H9 (cell line): ENCODE measurements at regions not wholly inside any gene's neighbourhood (a gene's known extent, or its start where the extent isn't known, plus 50 kb on each side); places are given as distances from the start of the nearest gene placed in this dataset.

ENCODE experiments used
- DNase-seq: peaks from one replicate; pipeline ENCODE4 v3.0.0-alpha.2; 2017
- H2AFZ ChIP-seq: one replicate; pipeline ENCODE4 v1.6.1; 2013; ENCODE audit warnings: mild to moderate bottlenecking, low read length, control low read depth, moderate library complexity
- H2AK5ac ChIP-seq: 2 replicates; pipeline ENCODE4 v1.6.1; 2013; ENCODE audit warnings: low read length, control low read depth, mixed read lengths; ENCODE audit not compliant: insufficient read length
- H2BK120ac ChIP-seq: one replicate; pipeline ENCODE4 v1.6.1; 2013; ENCODE audit warnings: low read depth, mild to moderate bottlenecking, low read length, control low read depth, inconsistent platforms; ENCODE audit not compliant: poor library complexity, severe bottlenecking
- H2BK12ac ChIP-seq: 2 replicates; pipeline ENCODE4 v1.6.1; 2013; ENCODE audit warnings: low read length, control low read depth, mixed read lengths, low read depth; ENCODE audit not compliant: insufficient read length
- H2BK15ac ChIP-seq: 2 replicates; pipeline ENCODE4 v1.6.1; 2013; ENCODE audit warnings: low read depth, low read length, control low read depth
- H2BK20ac ChIP-seq: one replicate; pipeline ENCODE4 v1.6.1; 2013; ENCODE audit warnings: low read depth, mild to moderate bottlenecking, low read length, control low read depth, inconsistent platforms; ENCODE audit not compliant: poor library complexity, severe bottlenecking
- H2BK5ac ChIP-seq: 2 replicates; pipeline ENCODE4 v1.6.1; 2013; ENCODE audit warnings: low read length, control low read depth, mixed read lengths; ENCODE audit not compliant: insufficient read length
- H3K14ac ChIP-seq: 2 replicates; pipeline ENCODE4 v1.6.1; 2013; ENCODE audit warnings: low read length, control low read depth; ENCODE audit not compliant: insufficient read depth
- H3K18ac ChIP-seq: 2 replicates; pipeline ENCODE4 v1.6.1; 2013; ENCODE audit warnings: low read depth, mild to moderate bottlenecking, mixed read lengths, low read length, control low read depth; ENCODE audit not compliant: insufficient read length
- H3K23ac ChIP-seq: 2 replicates; pipeline ENCODE4 v1.6.1; 2013; ENCODE audit warnings: low read length, control low read depth, mixed read lengths, low read depth; ENCODE audit not compliant: insufficient read length
- H3K23me2 ChIP-seq: 2 replicates; pipeline ENCODE4 v1.6.1; 2013; ENCODE audit warnings: low read depth, mild to moderate bottlenecking, mixed read lengths, low read length, control low read depth; ENCODE audit not compliant: insufficient read length, poor library complexity, severe bottlenecking
- H3K27ac ChIP-seq: 2 replicates; pipeline ENCODE4 v1.5.1; 2013; ENCODE audit warnings: low read length, control low read depth, mixed read lengths, low read depth; ENCODE audit not compliant: insufficient read length
- H3K27me3 ChIP-seq: 2 replicates; pipeline ENCODE4 v1.6.1; 2013; ENCODE audit warnings: low read length, control low read depth, inconsistent platforms; ENCODE audit not compliant: insufficient read depth
- H3K4ac ChIP-seq: 2 replicates; pipeline ENCODE4 v1.6.1; 2013; ENCODE audit warnings: low read depth, mild to moderate bottlenecking, control low read depth, inconsistent platforms, low read length, moderate library complexity
- H3K4me1 ChIP-seq: 2 replicates; pipeline ENCODE4 v1.6.1; 2013; ENCODE audit warnings: low read length, control low read depth, inconsistent platforms; ENCODE audit not compliant: insufficient read depth
- H3K4me2 ChIP-seq: 2 replicates; pipeline ENCODE4 v1.6.1; 2013; ENCODE audit warnings: low read length, control low read depth, mixed read lengths; ENCODE audit not compliant: insufficient read length, insufficient read depth
- H3K56ac ChIP-seq: 2 replicates; pipeline ENCODE4 v1.6.1; 2013; ENCODE audit warnings: low read depth, mild to moderate bottlenecking, mixed read lengths, low read length, control low read depth; ENCODE audit not compliant: insufficient read length
- H3K79me1 ChIP-seq: 2 replicates; pipeline ENCODE4 v1.6.1; 2013; ENCODE audit warnings: low read depth, mild to moderate bottlenecking, moderate library complexity, low read length, control low read depth, inconsistent platforms; ENCODE audit not compliant: insufficient read depth, poor library complexity, severe bottlenecking
- H3K79me2 ChIP-seq: 2 replicates; pipeline ENCODE4 v1.6.1; 2013; ENCODE audit warnings: low read length, control low read depth, inconsistent platforms; ENCODE audit not compliant: insufficient read depth
- H3K9ac ChIP-seq: 2 replicates; pipeline ENCODE4 v1.6.1; 2013; ENCODE audit warnings: low read length, control low read depth, mixed read lengths; ENCODE audit not compliant: insufficient read length; ENCODE audit errors: extremely low read depth
- H3K9me3 ChIP-seq: one replicate; pipeline ENCODE4 v1.6.1; 2013; ENCODE audit warnings: low read depth, low read length, inconsistent platforms; ENCODE audit not compliant: control insufficient read depth
- H3T11ph ChIP-seq: one replicate; pipeline ENCODE4 v1.6.1; 2013; ENCODE audit warnings: mild to moderate bottlenecking, low read length, control low read depth, inconsistent platforms
- H4K20me1 ChIP-seq: one replicate; pipeline ENCODE4 v1.6.1; 2013; ENCODE audit not compliant: control insufficient read depth, insufficient read length, insufficient read depth
- H4K5ac ChIP-seq: 2 replicates; pipeline ENCODE4 v1.6.1; 2013; ENCODE audit warnings: low read depth, mild to moderate bottlenecking, mixed read lengths, low read length, control low read depth; ENCODE audit not compliant: insufficient read length
- H4K8ac ChIP-seq: replicated peaks from 2 replicates; pipeline ENCODE4 v1.6.1; 2013; ENCODE audit warnings: low read length, control low read depth, mixed read lengths, low read depth; ENCODE audit not compliant: insufficient read length
- H4K91ac ChIP-seq: 2 replicates; pipeline ENCODE4 v1.6.1; 2013; ENCODE audit warnings: low read depth, mild to moderate bottlenecking, moderate library complexity, mixed read lengths, low read length, control low read depth; ENCODE audit not compliant: insufficient read length
- H3K27ac Mint-ChIP-seq, 3 experiments: 2 replicates in 2 of 3; 3 replicates in 1 of 3; pipeline ENCODE4 v1.8.0; 2020 to 2021; ENCODE audit warnings: mixed read lengths in 3 of 3, mild to moderate bottlenecking in 1 of 3, moderate library complexity in 1 of 3
- H3K27me3 Mint-ChIP-seq: 2 replicates; pipeline ENCODE4 v1.8.0; 2021; ENCODE audit warnings: low read depth, mild to moderate bottlenecking, moderate library complexity, mixed read lengths
- H3K36me3 Mint-ChIP-seq, 3 experiments: 2 replicates in 2 of 3; 3 replicates in 1 of 3; pipeline ENCODE4 v1.8.0; 2020 to 2021; ENCODE audit warnings: low read depth in 3 of 3, mixed read lengths in 3 of 3; ENCODE audit not compliant: insufficient read depth in 1 of 3
- H3K4me1 Mint-ChIP-seq, 2 experiments: 2 replicates each; pipeline ENCODE4 v1.8.0; 2020; ENCODE audit warnings: mixed read lengths in 2 of 2
- H3K4me3 Mint-ChIP-seq, 2 experiments: 2 replicates in 1 of 2; 3 replicates in 1 of 2; pipeline ENCODE4 v1.8.0; 2020 to 2021; ENCODE audit warnings: mild to moderate bottlenecking in 2 of 2, mixed read lengths in 2 of 2, moderate library complexity in 1 of 2
- H3K9me3 Mint-ChIP-seq, 2 experiments: 2 replicates in 1 of 2; 3 replicates in 1 of 2; pipeline ENCODE4 v1.8.0; 2020; ENCODE audit warnings: mild to moderate bottlenecking in 2 of 2, mixed read lengths in 2 of 2, moderate library complexity in 1 of 2
- CTCF ChIP-seq: fragments of 200-600 bp; sonication (generic); conservative IDR thresholded peaks from 3 replicates; pipeline ENCODE4 v1.8.0; 2021; ENCODE audit warnings: antibody characterized with exemption, mild to moderate bottlenecking
- WGBS: extraction: QIAGEN DNeasy Blood & Tissue Kit; methylation state at CpG from one replicate; pipeline ENCODE4 v1.1.7; 2013; ENCODE audit warnings: missing lambda C conversion rate, low lambda C conversion rate, mixed read lengths; ENCODE audit not compliant: insufficient read length; ENCODE audit errors: extremely low coverage; 5-methylcytosine and 5-hydroxymethylcytosine counted together

- Histone ChIP-seq H2BK15ac (no peak overlapping the region), H3K23ac (no peak overlapping the region), H3K27me3 (no peaks in the 10 kb centered on the region), H3K27ac (no peak overlapping the region), H3K23me2 (no peaks in the 10 kb centered on the region), H3K56ac (no peak overlapping the region), H3K18ac (no peak overlapping the region), H3K14ac (no peak overlapping the region), H2AK5ac (no peak overlapping the region), H4K20me1 (no peaks in the 10 kb centered on the region), H3K9me3 (no peaks in the 10 kb centered on the region), H3K4me1 (no peaks in the 10 kb centered on the region), H3T11ph (no peak overlapping the region), H3K4me2 (no peak overlapping the region), H4K5ac (no peak overlapping the region), H3K4ac (no peak overlapping the region), H2BK120ac (no peak overlapping the region), H4K8ac (no peak overlapping the region), H4K91ac (no peak overlapping the region), H3K79me1 (no peaks in the 10 kb centered on the region), H3K79me2 (no peaks in the 10 kb centered on the region), H2BK12ac (no peak overlapping the region), H2BK20ac (no peak overlapping the region), H2BK5ac (no peak overlapping the region), H3K9ac (no peak overlapping the region), H2AFZ (no peak overlapping the region)
- peak; percentile 26; the same call in 1 of the 3 replicates for TF ChIP-seq CTCF
- Mint-ChIP-seq H3K36me3 (no peaks in the 10 kb centered on the region), H3K27me3 (no peaks in the 10 kb centered on the region), H3K27ac (no peak overlapping the region; a peak in 1 of 7 replicates), H3K4me3 (no peak overlapping the region), H3K4me1 (peaks cover 6 to 7% of the 10 kb centered on the region in 2 experiments), H3K9me3 (no peaks in the 10 kb centered on the region)
- WGBS, result no CpG with 5 or more reads among the region's 2 CpGs
- no peak for DNase-seq
Observed at GRCh38 chr5:51468196-51468595, 84.9 kb downstream of the ISL1 start.
